Adrenal gland (tissue), 5 donors: ENCODE measurements at regions not wholly inside any gene's neighbourhood (a gene's known extent, or its start where the extent isn't known, plus 50 kb on each side); places are given as distances from the start of the nearest gene placed in this dataset.
"Not testable (repeated sequence)": the region's sequence is repeated elsewhere in the genome, so short reads cannot be mapped to it uniquely, and the experiment has no call there.

Experiments used
- CTCF ChIP-seq, 6 experiments: fragments of 450-650 bp in 4 of 6; fragments of 200-600 bp in 2 of 6; sonication (generic) in 1 of 6; IDR thresholded peaks; 1 replicate in 5 of 6; 2 replicates in 1 of 6; pipeline versions ENCODE4 v1.5.1 to v1.8.0; 2016 to 2021; ENCODE audit warnings: antibody characterized with exemption in 6 of 6, mild to moderate bottlenecking in 2 of 6, moderate library complexity in 1 of 6
- POLR2A ChIP-seq, 2 donors: fragments of 450-650 bp; IDR thresholded peaks; one replicate each; pipeline ENCODE4 v1.6.1; 2017; ENCODE audit warnings: antibody characterized with exemption in 2 of 2, mild to moderate bottlenecking in 2 of 2, moderate library complexity in 1 of 2
- donor health status: DM: no; HTN: no; CAD: no.

- TF ChIP-seq POLR2A, CTCF (IDR thresholded peaks at IDR 0.05): not testable (repeated sequence)
These were observed 235.5 kb downstream of the RPAP3 start for GRCh38 chr12:47470349-47470748.
